Suprapubic skin (tissue), 4 donors: ENCODE measurements at regions not wholly inside any gene's neighbourhood (a gene's known extent, or its start where the extent isn't known, plus 50 kb on each side); places are given as distances from the start of the nearest gene placed in this dataset.

Source experiments
- POLR2A ChIP-seq, 2 donors: fragments of 450-650 bp; IDR thresholded peaks; one replicate each; pipeline ENCODE4 v1.6.1; 2017; ENCODE audit warnings: antibody characterized with exemption in 2 of 2, mild to moderate bottlenecking in 2 of 2, moderate library complexity in 2 of 2
- POLR2AphosphoS5 ChIP-seq, 3 donors: sonication (generic); formaldehyde crosslinking; IDR thresholded peaks; one replicate each; pipeline ENCODE4 v1.6.1; 2017; ENCODE audit warnings: antibody characterized with exemption in 3 of 3
- TF ChIP-seq, protein P1 (sequence below), 2 donors: fragments of 200-600 bp in 1 of 2; fragments of 450-650 bp in 1 of 2; sonication (generic) in 1 of 2; IDR thresholded peaks; one replicate each; pipeline ENCODE4 v1.5.1; 2016 to 2019; ENCODE audit warnings: antibody characterized with exemption in 2 of 2, mild to moderate bottlenecking in 1 of 2, moderate library complexity in 1 of 2

DNA sequence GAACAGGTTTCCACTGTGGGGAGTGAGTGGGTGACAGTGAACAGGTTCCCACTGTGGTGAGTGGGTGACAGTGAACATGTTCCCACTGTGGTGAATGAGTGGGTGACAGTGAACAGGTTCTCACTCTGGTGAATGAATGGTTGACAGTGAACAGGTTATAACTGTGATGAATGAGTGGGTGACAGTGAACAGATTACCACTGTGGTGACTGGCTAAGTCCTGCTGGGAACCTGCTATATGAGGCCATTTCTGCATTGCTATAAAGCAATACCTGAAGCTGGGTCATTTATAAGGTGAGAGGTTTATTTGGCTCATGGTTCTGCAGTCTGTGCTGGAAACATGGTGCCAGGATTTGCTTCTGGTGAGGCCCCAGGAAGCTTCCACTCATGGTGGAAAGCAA, 637.1 kb downstream of the UQCRFS1 start:
- TF ChIP-seq, protein P1, sequence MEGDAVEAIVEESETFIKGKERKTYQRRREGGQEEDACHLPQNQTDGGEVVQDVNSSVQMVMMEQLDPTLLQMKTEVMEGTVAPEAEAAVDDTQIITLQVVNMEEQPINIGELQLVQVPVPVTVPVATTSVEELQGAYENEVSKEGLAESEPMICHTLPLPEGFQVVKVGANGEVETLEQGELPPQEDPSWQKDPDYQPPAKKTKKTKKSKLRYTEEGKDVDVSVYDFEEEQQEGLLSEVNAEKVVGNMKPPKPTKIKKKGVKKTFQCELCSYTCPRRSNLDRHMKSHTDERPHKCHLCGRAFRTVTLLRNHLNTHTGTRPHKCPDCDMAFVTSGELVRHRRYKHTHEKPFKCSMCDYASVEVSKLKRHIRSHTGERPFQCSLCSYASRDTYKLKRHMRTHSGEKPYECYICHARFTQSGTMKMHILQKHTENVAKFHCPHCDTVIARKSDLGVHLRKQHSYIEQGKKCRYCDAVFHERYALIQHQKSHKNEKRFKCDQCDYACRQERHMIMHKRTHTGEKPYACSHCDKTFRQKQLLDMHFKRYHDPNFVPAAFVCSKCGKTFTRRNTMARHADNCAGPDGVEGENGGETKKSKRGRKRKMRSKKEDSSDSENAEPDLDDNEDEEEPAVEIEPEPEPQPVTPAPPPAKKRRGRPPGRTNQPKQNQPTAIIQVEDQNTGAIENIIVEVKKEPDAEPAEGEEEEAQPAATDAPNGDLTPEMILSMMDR (IDR thresholded peaks at IDR 0.05) = no peak
- TF ChIP-seq POLR2AphosphoS5 (IDR thresholded peaks at IDR 0.05) = no peak
- TF ChIP-seq POLR2A (IDR thresholded peaks at IDR 0.05) = no peak
